ENCODE measurements at regions not wholly inside any gene's neighbourhood (a gene's known extent, or its start where the extent isn't known, plus 50 kb on each side); places are given as distances from the start of the nearest gene placed in this dataset.
"Not testable (repeated sequence)": the region's sequence is repeated elsewhere in the genome, so short reads cannot be mapped to it uniquely, and the experiment has no call there.

DNA sequence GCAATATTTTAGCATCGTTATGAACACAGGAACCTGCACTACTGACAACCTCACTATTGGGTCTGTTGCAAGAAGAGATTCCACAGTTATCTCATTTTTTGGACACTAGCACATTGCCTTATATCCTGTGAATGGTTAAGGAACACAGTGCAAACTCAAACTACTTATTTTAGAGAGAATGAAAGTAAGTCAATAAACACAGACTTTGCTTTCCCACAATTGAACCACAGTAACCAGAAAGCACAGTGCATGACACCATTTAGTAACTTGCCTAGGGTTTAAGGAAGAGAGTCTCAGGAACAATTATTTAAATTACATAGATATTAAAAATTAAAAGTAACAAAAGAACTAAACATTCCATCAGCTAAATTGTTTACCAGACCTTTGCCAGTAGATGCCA, 468.8 kb downstream of the ZWINT start:
- no peak for DNase-seq

DNA sequence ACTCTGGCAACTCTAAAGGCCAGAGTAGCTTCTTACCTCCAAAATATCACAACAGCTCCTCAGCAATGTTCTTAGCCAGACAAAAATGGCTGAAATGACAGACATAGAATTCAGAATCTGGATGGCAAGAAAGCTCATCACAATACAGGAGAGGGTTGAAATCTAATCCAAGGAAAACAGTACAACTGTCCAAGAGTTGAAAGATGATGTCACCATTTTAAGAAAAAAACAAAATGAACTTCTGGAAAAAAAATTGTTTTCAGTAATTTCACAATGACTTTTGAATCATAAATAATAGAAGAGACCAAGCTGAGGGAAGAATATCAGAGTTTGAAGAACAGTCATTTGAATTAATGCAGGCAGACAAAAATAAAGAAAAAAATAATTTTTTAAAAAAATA, 479.5 kb downstream of the ZWINT start:
- DNase-seq = no peak

DNA sequence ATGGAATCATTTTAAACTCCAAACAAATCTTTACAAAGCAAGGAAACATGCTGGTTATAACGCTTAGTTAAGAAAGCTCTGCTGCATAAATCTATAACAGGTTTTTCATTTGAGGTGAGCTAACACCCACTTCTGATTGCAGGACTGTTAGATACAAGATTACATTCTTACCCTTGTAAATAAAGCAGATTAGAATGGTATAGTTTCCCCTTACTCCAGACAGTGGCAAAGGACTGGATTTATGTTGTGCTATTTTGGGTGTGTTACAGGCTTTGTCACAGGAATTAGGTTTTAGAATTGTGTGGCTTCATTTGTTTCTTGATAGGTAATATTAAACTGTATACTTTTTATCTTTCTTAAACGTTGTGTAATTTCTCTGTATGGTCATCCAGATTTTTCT, 487.6 kb downstream of the ZWINT start:
- DNase-seq = no peak

DNA sequence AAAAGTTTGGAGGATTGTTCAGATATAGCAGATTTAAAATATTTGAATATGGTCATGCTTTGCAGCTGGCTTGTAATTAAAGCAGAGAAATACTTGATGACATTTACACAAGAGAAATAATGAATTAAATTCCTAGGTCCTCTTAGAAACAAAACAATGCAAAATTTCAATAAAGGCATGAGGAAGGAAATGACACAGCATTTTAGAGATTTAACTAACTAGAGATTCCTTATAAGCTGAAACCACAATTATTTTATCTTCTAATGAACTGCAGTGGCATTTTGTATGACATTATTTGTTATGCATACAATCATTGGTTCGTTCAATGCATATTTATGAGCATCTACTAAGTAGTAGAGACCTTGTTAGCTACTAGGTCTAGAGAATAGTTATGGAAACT, 490.9 kb downstream of the ZWINT start:
- DNase-seq = no peak

DNA sequence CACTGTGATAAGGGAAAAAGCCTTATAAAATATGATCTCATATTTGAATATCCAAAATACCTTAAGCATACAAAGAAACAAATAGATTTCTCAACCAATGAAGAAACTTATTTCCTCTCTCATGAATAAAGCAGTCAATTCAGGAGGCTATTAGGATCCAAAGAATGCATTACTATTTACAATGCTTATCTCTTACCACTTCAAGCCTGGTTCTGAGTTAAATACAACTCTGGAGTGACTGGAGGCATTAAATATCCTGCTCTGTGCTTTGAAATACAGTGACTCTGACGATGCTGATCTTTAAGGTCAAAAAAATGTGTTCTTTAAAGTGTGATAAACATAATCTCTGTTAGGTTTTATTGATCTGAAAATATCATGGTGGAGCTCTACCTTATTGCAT, 493.2 kb downstream of the ZWINT start:
- no peak for DNase-seq

DNA sequence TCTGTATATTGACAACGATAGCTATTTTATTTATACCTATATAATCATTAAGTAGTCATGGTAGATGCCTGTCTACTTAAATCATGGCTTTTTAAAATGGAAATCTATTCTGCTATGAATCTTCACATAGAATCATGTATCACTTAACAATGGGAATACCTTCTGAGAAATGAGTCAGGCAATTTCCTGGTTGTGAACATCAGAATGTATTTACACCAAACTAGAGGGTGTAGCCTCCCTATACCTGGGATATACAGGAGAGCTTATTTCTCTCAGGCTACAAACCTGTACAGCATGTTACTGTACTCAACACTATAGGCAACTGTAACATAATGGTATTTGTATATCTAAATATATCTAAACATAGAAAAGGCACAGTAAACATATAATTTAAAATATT, 502.3 kb downstream of the ZWINT start:
- DNase-seq = no peak

DNA sequence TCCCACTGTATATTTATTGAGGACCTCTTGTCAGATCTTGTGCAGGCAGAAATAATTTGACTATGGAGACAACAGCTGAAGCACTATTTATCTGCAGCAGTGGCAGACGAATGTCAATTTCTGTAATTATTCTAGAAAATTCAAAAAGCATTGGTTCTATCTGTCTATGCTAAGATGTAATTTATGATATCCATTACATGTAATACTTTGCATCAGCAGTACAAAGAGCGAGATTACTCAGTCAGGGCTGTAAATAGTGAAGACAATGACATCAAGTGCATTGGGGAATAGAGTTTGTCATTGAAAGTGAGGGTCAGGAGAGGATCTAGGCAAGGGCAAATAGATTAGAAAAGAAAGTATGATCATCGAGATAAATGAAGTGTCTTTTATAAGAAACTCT, 508.2 kb downstream of the ZWINT start:
- DNase-seq = no peak

DNA sequence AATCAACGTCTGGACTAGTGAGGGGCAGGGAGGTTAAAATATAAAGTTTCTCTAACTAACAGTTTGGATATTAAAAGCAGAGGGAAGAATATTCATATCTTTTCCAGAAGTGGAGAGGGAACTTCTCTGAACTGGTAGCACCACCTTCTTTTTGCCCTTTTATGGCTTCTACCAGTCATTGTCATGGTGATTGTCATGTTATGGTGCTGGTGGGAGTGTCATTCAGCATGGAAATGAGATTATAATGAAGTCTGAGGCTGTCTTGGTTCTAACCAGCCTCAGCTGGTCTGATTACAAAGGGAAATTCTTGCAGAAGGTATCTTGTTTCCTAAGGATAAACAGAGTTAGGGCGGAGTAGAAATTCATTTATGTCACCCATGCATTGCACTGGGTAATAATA, 523.8 kb downstream of the ZWINT start:
- no peak for DNase-seq

DNA sequence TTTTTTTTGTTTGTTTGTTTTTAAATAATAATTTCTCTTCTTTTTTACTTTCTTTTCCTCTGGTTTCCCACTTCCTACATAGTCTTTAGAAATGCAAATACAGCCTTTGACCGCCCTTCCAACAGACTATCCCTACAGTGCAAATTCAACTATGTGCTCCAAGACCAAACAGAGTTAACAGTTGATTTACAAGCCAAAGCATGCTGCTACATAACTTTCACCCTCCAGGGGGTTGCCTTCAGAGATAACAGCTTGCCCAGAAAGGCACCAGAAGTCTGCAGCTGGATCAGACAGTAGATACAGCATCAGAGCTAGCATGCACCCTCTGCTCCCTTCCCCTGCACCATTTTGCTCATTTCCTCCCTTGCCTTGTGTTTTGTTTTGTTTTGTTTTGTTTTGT, 539.0 kb downstream of the ZWINT start:
- DNase-seq = no peak

DNA sequence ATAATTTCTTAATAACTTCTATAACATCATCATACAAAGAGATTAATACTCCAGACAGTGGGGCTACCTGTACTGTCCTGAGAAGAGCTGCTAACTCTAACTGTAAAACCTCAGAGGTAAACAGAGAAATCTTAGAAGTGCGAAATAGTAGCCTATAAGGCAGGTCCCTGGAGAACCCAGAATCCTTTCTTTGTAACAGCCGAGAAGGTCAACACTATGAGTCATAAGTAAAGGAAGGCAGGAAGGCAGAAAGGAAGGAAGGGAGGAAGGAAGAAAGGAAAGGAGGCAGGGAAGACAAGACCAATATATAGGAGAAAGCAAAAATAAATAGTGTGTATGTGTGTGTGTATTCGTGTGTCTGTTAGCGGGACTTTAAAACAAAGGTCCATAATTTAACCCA, 540.6 kb downstream of the ZWINT start:
- DNase-seq = no peak

DNA sequence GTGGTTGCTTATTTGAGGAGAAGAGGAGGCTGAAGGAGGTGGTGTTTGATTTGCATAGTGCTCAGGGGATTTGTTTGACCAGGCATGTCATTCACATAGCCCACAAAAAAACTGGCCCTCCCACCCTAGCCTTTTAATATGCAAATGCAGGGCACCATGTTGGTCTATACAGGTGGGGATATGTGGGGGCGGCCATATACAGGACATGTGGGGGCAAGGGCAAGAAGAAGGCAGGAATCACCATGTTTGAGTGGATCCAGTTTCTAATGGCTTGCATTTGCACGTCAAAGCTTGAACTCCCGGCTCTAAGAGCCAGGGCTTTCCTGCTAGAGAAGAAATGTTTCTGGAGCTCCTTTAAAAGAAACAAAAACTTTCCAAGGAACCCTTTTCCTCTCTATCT, 541.0 kb downstream of the ZWINT start:
- no peak for DNase-seq

DNA sequence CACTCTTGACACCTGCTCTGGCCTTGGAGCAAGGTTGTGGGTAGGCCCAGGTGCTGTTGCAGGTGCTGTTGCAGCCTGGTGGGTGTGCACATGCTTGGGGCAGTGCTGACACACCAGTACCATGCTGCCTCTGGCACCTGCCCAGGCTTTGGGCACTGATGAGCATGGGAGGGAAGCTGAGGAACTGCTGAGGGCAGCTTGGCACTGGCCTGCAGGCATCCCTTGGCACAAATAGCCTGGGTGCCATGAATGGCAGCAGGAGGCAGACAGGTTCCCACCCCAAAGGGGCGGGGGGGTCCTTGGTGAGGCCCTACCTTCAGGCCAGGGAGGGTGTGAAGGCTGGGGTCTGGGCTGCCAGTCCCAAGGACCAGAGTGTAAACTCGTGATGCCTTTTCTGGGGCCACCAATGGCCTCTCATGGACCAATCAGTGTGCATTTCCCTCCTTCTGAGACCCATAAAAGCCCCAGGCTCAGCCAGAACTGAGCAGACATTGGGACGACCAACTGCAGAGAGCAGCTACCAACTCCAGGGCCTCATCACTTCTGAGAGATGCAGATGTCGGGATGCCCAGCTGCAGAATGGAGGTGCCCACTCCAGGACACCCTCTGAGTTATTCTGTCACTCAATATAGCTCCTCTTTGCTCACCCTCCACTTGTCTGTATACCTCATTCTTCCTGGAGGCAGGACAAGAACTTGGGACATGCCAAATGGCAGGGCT, 547.4 kb downstream of the ZWINT start:
- DNase-seq = no peak

DNA sequence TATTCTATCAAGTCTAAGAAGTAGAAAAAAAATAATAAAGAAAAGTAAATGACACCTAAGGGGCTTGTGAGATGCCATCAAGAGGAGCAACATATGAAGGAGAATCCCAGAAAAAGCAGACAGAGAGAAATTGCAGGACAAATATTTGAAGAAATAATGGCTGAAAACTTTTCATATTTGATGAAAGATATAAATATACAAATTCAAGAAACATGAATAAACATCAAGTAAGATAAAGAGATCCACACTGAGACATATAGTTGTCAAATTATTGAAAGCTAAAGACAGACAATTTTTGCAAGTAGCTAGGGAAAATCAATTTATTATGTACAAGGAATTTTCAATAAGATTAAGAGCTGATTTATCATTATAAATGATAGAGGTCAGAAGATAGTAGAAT, 558.0 kb downstream of the ZWINT start:
- no peak for DNase-seq

DNA sequence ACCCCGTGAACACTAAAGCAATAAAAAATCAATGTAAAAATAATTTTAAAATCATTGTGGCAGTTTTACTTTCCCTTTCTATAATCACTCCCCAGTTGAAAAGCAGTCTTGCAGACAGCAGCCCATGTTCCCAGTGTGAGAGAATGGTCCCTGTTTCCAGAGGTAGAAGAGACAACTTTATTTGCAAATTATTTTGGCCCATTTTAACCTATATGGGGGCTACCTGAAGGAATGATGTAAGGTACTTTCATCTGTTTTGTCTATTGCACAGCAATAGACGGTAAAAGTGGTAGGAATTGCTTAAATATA, 559.8 kb downstream of the ZWINT start:
- no peak for DNase-seq

DNA sequence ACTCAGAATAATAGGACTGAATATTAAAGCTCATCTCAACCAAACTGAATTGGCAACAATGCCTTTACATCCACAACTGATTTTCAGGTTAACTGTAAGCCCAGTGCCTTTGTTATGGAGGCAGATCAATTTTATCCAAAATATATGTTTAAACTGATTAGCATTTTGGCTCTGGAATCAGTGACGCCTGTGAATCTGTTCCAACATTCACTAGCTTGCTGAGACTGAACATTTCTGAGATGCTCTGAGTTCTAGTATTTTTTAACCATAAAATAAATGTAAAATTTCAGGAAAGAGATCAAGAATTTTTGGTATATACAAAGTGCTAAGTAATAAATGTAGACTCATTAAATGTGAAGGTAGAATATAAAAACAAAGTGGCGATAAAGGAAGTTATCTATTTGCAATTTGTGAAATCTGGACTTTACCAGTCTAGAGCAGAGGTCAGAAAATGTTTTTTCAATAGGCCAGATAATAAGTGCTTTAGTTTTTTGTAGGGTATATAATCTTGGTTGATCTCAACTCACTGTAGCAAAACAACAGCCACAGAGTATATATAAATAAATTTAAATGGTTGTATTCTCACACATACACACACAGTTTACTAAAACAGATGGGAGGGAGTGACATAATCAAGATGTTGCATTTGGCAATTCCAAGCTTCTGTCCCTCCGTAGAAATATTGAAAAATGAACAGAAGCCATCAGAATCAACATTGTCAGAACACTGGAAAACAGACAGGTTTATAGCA, 560.3 kb downstream of the ZWINT start:
- no peak for DNase-seq

DNA sequence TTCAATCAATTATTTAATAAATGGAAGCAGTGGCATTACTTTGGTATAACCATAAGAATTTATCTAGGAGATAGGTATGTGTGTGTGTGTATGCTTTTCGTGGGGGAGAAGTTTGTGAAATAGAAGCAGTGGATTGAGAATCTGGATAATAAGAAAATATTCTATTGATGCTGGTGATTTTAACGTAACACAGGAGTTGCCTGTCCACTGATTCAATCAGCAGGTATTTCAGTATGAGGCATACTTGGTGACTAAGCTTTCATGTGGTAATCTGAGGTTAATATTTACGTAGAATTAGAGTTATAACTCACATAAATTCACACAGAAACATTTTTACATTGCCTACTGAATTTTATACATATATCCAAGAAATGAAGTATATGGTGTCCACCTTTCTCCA, 568.0 kb downstream of the ZWINT start:
- DNase-seq = no peak

DNA sequence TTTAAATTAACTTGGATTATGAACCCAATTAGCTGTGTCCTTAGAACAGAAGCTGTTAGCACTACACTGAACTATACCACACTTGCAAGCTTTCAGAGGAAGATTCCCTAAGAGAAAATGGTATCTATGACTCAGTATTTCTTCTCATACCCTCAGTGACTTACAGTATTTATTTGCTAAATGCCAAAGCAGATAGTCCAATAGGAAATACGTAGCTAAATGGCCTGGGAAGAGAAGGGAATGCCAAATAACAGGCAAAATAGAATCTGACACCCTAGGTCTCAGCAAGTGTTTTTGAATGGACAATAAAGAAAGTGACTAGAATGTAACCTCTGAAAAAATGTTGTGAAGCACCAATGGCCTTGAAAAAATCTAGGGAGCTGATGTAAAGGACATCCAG, 570.8 kb downstream of the ZWINT start:
- not testable (repeated sequence) for DNase-seq

DNA sequence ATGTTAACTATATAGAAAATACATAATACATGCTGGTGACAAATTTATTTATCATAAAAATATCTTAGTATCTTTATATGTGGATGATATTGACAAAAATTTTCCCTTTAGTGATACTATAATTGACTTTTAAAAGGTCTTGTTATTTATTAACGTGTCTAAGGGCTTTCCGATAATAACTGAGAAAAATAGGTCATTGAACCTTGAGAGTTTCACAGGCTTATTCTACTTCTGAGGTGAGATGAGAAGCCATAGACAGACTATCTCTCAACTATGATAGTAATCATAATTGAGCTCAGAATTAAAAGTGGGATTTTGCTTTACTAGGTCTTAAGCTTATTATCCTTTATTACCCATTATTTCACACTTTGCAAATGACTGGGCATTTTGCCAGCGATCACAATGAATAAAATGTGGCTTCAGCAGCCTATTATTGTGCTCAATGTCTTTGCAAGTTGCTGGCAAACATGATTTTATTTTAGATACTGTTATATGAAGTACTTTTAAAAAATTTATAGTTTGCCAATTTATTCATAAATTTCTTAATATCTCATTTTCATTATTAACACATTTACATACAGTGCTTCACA, 574.5 kb downstream of the ZWINT start:
- DNase-seq = no peak

DNA sequence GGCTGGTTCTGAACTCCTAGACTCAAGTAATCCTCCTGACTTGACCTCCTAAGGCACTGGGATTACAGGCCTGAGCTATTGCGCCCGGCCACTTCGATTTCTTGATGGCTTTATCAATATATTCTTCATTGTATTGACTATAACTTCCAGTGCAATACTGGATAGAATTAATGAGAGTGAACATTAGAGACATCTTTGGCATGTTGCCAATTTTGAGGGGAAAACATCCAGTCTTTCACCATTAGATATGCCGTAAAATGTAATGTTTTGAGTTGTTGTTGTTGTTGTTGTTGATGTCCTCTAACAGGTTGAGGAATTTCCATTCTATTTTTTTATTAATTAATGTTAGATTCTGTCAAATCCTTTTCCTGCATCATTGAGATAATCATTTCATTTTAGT, 578.9 kb downstream of the ZWINT start:
- DNase-seq = no peak

DNA sequence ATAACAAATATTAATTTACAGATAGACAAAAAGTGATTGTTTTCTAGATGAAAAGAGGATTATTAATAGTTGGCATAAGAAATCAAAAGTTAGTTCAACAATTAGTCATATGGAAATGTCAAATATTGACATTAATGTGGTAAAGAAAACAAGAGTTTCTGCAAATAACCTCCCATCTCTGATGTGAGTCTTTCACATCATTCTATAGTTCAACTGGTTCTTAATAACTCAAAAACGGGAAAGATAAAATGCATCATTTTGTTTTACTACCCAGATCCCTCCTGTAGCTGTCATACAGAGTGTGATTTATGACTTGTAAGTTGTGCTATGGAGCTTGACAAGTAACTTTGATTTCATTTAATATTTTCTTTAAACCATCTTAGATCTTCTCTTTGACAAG, 594.8 kb downstream of the ZWINT start:
- no peak for DNase-seq

DNA sequence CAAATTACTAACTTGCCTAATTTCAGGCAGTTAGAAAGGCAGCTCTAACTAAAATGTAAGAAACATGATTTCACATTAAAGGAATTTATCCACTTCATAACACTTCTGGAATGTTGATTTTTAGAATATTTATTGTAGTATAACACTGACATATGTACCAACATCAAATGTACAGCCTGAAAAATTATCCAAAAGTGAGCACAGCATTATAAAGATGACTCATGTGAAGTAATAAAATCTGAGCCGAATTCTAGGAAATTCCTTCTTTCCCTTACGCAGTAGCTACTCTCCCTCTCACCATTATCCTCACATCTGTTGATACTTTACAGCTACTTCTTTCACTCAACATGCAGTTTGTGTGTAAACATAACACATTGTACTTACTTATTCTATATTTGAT, 610.6 kb downstream of the ZWINT start:
- no peak for DNase-seq

DNA sequence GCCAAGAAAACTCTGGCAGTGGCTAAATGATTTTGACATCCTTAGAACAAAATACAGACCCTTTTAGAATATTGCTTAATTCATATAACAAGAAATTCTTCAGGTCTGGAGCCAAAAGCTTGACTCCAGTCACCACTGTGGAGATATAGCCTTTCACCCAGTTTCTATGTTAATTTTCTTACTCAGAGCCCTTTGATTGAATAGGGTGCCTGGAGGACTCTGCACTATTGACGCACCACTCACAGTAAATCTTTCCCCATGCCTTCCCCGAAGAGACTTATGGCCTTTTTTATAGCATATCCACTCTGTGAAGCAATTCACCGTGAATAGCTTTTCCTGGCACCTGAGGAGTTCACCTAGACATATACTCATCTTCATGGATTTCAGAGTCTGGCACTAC, 613.8 kb downstream of the ZWINT start:
- no peak for DNase-seq

DNA sequence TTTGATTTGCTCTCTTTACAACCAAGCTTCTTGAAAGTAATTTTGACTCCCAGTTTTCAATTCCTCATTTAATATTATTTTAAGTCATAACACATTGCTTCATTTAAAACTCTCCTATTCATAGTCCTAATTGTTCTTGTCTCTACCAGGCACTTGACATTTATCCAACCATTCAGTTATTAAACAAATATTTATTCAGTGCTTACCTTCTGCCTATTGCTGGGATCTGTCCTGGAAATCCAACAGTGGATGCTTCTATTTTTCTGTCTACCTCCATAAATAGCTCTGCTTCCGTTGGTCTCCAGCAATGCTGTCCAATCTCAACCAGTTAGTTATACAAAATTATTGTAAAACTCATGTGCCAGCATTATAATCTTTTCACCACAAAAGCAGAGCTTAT, 615.1 kb downstream of the ZWINT start:
- no peak for DNase-seq

DNA sequence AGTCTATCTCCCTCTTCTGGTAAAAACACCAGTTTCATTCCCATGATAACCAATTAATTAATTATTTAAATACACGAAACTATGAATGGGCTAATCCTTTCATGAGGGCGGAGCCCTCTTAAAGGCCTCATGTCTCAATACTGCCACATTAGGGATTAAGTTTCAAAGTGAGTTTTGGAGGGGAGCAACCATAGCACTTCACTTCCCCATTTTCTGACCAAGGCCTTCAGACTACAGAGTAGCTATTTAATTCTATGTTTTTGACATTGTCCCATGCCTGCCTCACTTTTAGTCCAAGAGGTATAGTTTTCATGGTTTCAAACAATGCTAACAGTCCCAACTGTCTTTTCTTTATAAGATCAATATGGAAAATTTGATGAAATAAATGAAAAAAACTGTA, 618.6 kb downstream of the ZWINT start:
- no peak for DNase-seq

DNA sequence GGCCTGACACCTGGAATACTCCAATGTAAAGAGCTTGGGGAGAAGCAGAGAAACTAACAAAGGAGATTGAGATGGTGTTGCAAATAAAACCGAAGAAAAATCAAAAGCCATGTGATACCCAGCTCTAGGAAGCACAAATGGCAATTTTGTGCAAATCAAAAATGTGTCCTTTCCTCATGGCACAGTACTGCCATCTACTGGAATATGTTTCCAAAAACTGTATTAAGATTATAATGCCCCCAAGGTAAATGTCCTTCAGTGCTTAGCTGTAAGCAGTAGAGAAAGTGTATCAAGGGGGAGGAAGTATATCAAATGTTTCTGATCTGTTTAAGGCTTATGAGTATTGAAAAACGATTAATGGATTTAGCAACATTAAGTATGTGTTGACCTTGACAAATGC, 620.3 kb downstream of the ZWINT start:
- DNase-seq = peak; percentile 34

All from NCI-H1694 (cell line).